GM12878 (cell line): ENCODE measurements at regions not wholly inside any gene's neighbourhood (a gene's known extent, or its start where the extent isn't known, plus 50 kb on each side); places are given as distances from the start of the nearest gene placed in this dataset.

Experiments used
- BACH1 ChIP-seq: fragments of 450-650 bp; IDR thresholded peaks from 2 replicates; pipeline ENCODE4 v1.6.1; 2017; ENCODE audit warnings: mild to moderate bottlenecking, borderline replicate concordance
- CBFB ChIP-seq: IDR thresholded peaks from 2 replicates; pipeline ENCODE4 v1.6.1; 2016; ENCODE audit warnings: antibody characterized with exemption, low read depth
- CBX5 ChIP-seq: sonication (generic); IDR thresholded peaks from 2 replicates; pipeline ENCODE4 v1.6.1; 2016; ENCODE audit warnings: low read depth, moderate library complexity, mild to moderate bottlenecking, inconsistent platforms
- LARP7 ChIP-seq: fragments of 450-650 bp; IDR thresholded peaks from 2 replicates; pipeline ENCODE4 v1.6.1; 2017; ENCODE audit warnings: mild to moderate bottlenecking
- ZNF384 ChIP-seq: IDR thresholded peaks from 2 replicates; pipeline ENCODE4 v1.6.1; 2012; ENCODE audit warnings: low read depth, mild to moderate bottlenecking, low read length, improper control_type of control experiment, borderline replicate concordance
- TF ChIP-seq, protein P1 (sequence below): fragments of 150-350 bp; IDR thresholded peaks from 2 replicates; pipeline ENCODE4 v1.6.1; 2014; ENCODE audit warnings: mild to moderate bottlenecking, low read depth, low read length
- TF ChIP-seq, protein P2 (sequence below): IDR thresholded peaks from 2 replicates; pipeline ENCODE4 v1.6.1; 2012; ENCODE audit warnings: low read depth, low read length, improper control_type of control experiment
- TF ChIP-seq, protein P3 (sequence below): IDR thresholded peaks from 2 replicates; pipeline ENCODE4 v1.6.1; 2012; ENCODE audit warnings: improper control_type of control experiment, low read depth, low read length; ENCODE audit not compliant: insufficient replicate concordance

DNA sequence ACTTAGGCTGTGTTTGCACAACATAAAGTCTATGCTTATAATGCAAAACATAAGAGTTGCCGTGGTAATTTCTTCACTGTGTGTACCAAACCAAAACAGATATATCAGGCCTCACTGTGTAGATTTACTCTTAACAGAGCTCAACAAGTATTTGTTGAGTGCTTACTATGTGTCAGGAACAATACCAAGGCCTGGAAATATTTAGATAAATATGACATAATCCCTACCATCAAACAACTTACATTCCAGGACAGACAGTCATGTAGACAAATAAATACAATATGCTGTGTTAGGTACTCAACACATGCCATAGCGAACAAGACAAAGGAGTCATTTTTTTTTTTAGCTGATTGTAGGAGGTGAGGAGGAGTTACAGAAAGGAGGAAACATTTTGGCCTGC, 554.0 kb downstream of the NSUN3 start (continued):
- TF ChIP-seq, protein P1, sequence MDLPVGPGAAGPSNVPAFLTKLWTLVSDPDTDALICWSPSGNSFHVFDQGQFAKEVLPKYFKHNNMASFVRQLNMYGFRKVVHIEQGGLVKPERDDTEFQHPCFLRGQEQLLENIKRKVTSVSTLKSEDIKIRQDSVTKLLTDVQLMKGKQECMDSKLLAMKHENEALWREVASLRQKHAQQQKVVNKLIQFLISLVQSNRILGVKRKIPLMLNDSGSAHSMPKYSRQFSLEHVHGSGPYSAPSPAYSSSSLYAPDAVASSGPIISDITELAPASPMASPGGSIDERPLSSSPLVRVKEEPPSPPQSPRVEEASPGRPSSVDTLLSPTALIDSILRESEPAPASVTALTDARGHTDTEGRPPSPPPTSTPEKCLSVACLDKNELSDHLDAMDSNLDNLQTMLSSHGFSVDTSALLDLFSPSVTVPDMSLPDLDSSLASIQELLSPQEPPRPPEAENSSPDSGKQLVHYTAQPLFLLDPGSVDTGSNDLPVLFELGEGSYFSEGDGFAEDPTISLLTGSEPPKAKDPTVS: no peak
- TF ChIP-seq CBX5 (no peak), CBFB (no peak), LARP7 (no peak), BACH1 (no peak), ZNF384 (no peak)
- TF ChIP-seq, protein P2, sequence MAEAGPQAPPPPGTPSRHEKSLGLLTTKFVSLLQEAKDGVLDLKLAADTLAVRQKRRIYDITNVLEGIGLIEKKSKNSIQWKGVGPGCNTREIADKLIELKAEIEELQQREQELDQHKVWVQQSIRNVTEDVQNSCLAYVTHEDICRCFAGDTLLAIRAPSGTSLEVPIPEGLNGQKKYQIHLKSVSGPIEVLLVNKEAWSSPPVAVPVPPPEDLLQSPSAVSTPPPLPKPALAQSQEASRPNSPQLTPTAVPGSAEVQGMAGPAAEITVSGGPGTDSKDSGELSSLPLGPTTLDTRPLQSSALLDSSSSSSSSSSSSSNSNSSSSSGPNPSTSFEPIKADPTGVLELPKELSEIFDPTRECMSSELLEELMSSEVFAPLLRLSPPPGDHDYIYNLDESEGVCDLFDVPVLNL: no peak
- TF ChIP-seq, protein P3, sequence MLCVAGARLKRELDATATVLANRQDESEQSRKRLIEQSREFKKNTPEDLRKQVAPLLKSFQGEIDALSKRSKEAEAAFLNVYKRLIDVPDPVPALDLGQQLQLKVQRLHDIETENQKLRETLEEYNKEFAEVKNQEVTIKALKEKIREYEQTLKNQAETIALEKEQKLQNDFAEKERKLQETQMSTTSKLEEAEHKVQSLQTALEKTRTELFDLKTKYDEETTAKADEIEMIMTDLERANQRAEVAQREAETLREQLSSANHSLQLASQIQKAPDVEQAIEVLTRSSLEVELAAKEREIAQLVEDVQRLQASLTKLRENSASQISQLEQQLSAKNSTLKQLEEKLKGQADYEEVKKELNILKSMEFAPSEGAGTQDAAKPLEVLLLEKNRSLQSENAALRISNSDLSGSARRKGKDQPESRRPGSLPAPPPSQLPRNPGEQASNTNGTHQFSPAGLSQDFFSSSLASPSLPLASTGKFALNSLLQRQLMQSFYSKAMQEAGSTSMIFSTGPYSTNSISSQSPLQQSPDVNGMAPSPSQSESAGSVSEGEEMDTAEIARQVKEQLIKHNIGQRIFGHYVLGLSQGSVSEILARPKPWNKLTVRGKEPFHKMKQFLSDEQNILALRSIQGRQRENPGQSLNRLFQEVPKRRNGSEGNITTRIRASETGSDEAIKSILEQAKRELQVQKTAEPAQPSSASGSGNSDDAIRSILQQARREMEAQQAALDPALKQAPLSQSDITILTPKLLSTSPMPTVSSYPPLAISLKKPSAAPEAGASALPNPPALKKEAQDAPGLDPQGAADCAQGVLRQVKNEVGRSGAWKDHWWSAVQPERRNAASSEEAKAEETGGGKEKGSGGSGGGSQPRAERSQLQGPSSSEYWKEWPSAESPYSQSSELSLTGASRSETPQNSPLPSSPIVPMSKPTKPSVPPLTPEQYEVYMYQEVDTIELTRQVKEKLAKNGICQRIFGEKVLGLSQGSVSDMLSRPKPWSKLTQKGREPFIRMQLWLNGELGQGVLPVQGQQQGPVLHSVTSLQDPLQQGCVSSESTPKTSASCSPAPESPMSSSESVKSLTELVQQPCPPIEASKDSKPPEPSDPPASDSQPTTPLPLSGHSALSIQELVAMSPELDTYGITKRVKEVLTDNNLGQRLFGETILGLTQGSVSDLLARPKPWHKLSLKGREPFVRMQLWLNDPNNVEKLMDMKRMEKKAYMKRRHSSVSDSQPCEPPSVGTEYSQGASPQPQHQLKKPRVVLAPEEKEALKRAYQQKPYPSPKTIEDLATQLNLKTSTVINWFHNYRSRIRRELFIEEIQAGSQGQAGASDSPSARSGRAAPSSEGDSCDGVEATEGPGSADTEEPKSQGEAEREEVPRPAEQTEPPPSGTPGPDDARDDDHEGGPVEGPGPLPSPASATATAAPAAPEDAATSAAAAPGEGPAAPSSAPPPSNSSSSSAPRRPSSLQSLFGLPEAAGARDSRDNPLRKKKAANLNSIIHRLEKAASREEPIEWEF: no peak
- TF ChIP-seq, all 136 proteins: peak for 0
